GM21447 (cell line): ENCODE measurements at regions not wholly inside any gene's neighbourhood (a gene's known extent, or its start where the extent isn't known, plus 50 kb on each side); places are given as distances from the start of the nearest gene placed in this dataset.
"Not testable (repeated sequence)": the region's sequence is repeated elsewhere in the genome, so short reads cannot be mapped to it uniquely, and the experiment has no call there.

Experiments used
- ATAC-seq: cut with Tn5 transposase; IDR thresholded peaks from one replicate; pipeline ENCODE4 v1.9.1; 2021; ENCODE audit not compliant: unreplicated experiment

DNA sequence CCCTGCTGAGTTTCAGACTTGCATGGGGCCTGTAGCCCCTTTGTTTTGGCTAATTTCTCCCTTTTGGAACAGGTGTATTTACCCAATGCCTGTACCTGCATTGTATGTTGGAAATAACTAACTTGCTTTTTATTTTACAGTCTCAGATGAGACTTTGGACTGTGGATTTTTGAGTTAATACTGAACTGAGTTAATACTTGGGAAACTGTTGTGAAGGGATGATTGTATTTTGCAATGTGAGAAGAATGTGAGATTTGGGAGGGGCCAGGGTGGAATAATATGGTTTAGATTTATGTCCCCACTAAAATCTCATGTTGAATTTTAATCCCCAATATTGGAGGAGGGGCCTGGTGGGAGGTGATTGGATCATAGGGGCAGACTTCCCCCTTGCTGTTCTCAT is 99.1 kb upstream of the IRAK1BP1 start:
- ATAC-seq = no peak

DNA sequence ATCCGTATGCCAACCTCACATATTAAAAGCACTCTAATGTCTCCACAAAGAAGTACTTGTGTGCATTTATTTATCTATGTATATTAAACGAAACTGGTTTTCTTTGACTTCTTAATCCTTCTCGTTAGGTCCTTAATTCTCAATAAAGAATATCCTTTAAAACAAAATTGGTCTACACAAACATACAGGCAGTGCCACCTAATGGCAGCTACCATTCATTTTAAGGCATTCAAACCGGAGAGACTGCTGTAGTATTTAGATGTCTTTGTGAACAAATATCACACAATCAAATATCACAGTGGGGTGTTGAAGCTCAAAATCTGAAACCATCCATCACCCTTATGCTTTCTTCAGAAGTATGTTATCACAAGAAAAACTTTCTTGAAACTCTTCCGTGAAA is 96.6 kb upstream of the IRAK1BP1 start:
- no peak for ATAC-seq

DNA sequence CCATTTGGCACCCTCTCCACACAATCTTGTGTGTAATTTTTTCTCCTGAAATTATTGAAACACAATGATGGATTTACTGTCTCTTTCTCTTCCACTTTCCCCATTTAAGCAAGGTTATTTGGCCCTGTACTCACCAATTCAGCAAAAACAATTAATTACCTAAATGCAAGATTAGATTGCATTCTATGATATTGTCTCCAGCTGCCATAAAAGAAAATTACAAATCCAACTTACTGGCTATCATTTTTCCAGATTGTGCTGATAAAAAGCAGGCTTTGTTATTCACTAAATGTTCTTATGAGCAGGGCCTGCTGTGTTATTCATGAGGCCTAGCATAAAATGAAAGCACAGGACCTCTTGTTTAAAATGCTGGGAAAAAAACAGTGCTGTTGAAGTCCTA is 95.8 kb upstream of the IRAK1BP1 start:
- ATAC-seq = no peak

GRCh38 chr6:78781001-78781400 is 86.3 kb upstream of the IRAK1BP1 start:
- no peak for ATAC-seq

- ATAC-seq = not testable (repeated sequence)
These were observed 84.0 kb upstream of the IRAK1BP1 start for GRCh38 chr6:78783366-78783765.

DNA sequence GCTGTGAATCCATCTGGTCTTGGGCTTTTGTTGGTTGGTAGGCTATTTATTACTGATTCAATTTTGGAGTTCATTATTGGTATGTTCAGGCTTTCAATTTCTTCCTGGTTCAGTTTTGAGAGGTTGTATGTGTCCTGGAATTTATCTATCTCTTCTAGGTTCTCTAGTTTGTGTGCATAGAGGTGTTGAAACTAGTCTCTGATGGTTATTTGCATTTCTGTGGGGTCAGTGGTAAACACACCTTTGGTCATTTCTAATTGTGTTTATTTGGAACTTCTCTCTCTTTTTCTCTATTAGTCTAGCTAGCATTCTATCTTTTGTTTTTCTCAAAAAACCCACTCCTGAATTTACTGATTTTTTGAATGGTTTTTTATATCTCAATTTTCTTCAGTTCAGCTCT is 70.1 kb upstream of the IRAK1BP1 start:
- ATAC-seq = no peak

- ATAC-seq = no peak
These were observed 67.7 kb upstream of the IRAK1BP1 start for GRCh38 chr6:78799682-78800081.

DNA sequence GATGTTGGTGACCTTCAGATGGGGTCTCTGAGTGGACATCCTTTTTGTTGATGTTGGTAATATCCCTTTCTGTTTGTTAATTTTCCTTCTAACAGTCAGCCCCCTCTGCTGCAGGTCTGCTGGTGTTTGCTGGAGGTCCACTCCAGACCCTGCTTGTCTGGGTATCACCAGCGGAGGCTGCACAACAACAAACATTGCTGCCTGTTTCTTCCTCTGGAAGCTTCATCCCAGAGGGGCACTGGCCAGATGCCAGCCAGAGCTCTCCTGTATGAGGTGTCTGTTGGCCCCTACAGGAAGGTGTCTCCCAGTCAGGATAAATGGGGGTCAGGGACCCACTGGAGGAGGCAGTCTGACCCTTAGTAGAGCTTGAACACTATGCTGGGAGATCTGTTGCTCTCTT is 60.6 kb upstream of the IRAK1BP1 start:
- not testable (repeated sequence) for ATAC-seq

DNA sequence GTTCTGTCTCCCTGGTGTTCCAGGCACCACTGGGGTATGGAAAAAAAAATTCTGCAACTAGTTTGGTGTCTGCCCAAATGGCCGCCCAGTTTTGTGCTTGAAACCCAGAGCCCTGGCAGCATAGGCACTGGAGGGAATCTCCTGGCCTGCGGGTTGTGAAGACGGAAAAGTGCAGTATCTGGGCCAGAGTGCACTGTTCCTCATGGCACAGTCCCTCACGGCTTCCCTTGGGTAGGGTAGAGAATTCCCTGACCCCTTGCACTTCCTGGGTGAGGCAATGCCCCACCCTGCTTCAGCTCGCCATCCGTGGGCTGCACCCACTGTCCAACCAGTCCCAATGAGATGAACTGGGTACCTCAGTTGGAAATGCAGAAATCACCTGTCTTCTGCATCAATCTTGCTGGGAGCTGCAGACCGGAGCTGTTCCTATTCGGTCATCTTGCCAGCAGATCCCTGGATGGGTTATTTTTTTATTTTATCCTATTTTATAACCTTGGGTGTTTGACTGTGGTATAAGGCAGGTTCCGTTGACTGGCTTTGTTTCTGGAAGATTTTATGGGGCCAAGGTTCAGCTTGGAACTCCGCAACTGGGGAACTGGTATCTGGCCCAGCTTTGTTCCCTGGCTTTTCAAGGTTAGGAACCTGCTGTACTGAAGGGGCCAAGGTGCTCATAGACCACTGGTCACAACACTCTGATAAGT is 59.5 kb upstream of the IRAK1BP1 start:
- ATAC-seq = not testable (repeated sequence)

GRCh38 chr6:78808356-78808891 is 58.9 kb upstream of the IRAK1BP1 start:
- ATAC-seq = no peak

DNA sequence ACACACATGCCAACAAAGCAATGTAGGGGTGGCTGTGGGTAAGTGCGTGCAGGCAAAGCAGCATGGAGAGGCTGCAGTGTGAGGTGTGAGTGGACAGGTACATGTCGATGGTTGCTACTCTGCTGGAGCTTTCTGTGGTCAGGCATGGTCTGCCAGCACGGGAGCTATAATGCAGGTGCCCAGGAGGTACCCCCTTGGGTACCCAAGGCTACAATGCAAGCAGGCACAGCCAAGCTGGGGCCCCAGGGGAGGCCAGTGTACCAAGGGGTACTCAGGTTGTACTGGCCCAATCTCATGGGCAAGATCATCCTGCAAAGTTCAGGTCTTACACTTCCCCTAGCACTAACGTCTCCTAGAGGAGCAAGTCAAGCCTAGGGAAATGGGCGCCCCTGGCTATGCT is 58.4 kb upstream of the IRAK1BP1 start:
- ATAC-seq = no peak

DNA sequence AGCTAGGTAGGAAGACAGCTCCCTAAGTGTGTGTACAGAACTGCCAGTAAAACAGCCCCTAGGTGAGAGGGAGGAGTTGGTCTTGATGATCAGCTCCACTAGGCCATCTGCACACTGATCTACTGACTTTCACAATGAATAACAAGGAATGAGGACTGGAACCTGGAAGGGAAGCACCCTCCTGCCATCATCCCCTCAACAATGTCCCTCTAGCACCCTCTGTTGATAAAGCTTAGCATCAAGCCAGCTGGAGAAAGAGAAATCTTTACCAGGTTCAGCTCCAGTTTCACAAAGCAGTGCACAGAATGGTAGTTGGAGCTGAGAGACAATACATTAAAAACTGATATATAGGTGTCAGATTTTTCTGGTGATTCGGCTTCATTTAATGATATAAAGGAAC is 57.2 kb upstream of the IRAK1BP1 start:
- peak; percentile 63 for ATAC-seq

DNA sequence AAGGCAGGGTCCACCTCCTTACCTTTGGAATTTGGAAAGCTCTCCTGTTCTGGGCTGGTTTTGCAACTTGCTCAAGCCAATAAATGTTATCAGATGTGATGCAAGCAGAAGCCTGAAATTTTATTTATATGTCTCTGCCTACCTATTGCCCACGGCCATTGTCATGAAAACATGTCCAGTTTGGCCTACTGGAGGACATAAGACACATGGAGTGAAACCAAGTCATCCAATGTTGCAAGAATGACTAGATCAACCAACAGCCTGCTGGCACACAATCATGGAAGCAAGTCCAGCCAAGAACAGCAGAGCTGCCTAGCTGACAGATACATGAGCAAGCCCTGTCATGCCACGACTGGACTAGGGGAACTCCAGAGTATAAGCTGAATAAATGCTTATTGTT is 56.7 kb upstream of the IRAK1BP1 start:
- ATAC-seq = no peak
